GM19023 (cell line): ENCODE measurements at regions not wholly inside any gene's neighbourhood (a gene's known extent, or its start where the extent isn't known, plus 50 kb on each side); places are given as distances from the start of the nearest gene placed in this dataset.

Experiments
- ATAC-seq: cut with Tn5 transposase; IDR thresholded peaks from one replicate; pipeline ENCODE4 v1.9.1; 2021; ENCODE audit warnings: mild to moderate bottlenecking, moderate library complexity; ENCODE audit not compliant: unreplicated experiment

DNA sequence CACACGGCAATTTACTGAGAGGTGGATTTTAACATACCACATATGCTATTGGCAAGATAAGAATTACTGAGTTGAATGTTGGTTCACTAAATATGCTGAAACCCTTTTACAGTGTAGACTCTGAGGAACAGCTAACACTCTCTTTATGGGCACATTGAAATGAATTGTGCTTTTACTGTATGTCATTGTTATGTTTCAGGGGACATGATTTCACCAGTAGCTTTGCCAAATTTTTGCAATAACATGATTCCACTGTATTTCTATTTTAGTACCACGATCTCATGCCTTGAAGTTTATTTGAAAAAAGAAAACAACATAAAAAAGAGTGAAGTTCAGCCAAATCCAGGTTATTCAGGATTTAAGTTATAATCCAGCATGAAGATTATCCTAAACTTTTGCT is 188.5 kb downstream of the HLX start:
- no peak for ATAC-seq

DNA sequence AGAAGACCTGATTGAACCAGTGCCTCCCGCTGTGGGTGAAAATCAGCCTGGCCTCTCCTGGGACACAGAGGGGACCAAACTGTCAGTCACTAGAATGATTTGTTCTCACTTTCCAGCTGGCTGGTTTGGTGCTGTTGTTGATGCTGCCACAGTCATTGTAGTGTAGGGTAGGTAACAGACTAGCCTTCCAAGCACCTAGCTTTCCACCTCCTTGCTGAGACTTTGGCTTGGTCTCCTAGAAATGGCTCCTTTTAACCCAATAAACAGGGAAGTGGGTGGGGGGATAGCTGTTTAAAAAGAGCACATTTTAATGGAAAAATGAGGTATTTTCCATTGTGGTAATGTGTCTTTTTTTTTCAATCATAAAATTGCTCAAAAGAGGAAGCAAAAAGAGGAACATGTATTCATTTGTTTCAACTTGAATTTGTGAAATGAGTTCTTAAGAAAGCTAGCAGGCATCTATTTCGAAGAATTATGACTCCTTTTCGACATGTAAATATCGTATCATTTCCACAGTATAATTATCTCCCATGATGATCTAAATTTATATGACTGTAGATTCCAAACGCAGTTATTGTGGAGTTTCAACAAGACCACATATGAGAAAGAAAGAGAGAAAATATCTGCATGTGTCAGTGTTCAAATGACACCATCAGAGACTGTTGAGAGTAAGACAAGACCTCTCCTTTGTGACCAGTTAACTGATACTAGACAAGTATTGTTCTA is 190.1 kb downstream of the HLX start:
- ATAC-seq = peak; percentile 89

DNA sequence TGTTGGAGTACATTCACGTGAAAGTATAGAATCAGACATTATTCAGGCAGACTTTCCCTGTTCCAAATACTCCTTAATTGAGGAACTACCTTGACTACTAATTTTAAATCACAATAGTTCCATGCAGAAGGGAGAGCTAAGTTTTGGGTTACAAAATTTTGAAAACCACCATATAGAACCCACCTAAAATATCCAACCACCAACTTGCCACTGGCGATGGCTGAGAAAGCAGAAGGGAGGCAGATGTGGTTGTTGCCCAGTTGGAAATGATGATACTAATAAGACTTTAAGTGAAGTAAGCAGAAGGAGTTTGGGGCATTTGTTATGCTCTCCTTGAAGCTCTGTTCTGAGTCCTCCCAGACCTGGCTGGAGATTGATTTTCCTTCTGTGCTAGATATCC is 190.7 kb downstream of the HLX start:
- ATAC-seq = no peak

DNA sequence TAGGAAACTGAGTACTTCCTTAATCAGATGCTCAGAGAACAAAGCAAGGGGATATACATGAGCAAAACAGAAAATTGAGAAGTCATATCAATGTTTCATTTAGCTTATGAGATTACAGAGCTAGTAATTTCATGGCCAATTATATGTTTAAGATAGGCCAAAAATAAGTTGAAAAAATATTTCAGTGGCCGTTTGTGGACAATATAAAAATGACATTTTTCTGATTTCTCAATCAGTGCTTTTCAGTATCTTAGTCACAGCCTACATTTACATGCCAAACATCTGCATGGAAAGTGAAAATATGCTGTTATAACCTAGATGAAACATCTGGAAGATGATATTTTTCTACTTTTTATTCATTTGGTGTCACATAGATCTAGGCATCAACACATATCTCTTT is 192.5 kb downstream of the HLX start:
- no peak for ATAC-seq

DNA sequence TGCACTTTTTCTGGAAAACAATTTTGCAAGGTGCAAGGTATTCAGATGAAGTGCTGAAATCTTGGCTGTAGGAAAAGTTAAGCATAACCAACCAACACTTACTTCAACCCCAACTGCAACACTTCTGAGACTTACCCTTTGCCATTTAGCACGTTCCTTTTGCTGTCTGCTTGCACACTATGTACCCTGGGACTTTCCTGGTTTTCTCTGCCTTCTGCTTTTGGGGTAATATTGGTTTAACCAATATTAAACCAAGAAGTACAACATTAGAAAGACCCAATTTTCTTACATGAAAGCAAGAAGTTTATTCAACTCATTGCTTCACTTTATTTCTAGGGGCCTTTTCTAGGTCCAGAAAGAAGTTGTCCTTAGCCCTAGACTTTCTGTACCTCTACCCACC is 193.0 kb downstream of the HLX start:
- no peak for ATAC-seq

DNA sequence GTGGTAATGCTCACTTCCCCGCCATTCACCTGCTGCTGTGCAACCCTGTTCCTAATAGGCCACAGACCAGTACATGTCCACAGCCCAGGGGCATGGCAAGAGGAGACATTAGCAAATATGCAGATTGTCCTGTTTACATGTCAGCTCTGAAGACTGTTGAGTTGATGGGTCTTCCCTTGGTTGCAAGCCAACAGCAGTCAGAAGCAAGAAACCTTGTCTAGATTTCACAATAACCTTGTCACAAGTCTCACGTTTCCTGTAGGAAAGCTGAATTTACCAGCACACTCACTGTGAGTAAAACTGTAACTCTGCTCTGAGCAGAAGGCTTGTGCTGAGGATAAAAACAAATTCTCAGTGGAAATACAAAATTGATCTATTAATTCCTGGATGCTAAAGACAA is 195.1 kb downstream of the HLX start:
- ATAC-seq = no peak

DNA sequence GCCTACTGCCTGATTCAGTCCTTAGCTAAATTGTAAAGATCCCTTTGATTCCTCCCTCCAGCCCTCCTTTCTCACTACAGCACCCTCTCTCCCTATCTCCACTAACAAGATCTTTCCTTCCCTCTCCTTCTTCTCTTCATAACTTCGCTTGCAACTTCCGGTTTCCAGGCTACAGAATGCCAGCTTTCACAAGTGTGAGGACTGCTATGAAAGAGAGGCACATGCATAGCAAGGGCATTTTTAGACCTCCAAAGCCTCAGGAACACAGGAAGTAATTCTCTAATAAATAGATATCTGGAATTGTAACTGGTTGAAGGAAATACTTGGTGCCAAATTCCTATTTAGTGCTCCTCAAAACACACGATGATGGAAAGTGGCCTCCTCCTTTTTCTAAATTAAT is 196.7 kb downstream of the HLX start:
- ATAC-seq = no peak

DNA sequence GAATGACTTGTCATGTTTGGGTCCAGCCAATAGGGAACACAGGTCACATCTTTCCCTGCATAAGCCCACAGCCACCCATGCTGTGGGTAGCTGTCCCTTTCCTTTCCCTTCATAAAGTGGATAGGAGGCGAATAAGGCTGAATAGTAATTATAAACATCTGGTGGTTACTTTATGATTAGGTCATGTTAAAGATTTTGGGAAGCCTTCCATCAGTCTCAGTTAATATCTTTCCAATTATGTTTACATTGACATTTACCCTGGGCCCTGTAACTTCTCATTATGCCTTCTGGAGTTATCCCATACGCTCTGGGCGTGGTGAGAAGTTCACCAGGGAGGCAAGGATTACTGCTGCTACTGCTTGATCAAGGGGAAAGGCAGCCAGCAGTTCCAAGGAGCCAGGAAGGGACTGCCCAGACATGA is 197.2 kb downstream of the HLX start:
- no peak for ATAC-seq

DNA sequence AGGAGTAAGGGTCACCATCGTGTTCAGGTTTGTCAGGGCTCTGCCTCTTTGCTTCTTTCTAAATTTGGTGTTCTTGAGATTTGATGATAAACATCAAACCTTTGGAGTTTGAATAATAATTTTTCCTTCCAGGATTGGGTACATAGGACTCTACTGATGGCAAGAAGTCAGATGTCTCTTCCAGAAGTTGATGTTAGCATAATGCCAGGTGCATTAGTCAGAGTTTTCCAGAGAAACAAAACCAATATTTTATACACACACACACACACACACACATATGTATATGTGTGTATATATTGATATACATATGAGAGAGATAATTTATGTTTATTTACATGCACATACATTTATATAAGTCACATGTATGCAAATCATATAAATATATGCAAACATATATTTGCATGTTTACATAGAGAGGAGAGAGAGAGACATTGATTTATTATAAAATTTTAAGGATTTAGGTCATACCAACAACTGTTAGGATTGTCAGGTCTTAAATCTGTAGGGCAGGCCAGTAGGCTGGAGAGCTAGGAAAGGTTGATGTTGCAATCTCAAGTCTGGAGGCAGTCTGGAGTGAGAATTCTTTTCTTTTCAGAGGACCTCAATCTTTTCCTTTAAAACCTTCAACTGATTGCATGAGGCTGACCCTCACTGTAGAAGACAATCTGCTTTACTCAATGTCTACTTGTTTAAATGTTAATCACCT is 199.2 kb downstream of the HLX start:
- no peak for ATAC-seq

DNA sequence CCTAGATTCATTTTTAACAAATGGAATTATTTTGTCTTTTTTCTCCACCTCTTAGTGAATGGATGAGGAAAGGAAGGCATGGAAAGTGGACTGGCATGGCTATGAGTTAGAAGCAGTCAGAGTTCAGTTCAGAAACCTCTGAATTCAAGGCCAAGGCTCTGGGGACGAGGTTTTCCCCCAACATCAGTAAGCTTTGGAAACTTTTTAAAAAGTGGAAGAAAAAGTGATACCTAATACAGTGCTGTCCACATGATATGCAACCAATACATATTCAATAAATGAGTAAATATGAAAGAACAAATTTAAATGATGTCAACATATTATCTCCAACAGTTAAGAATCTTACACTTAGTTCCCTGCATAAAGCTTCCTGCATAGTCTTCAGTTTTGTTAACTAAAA is 204.7 kb downstream of the HLX start:
- no peak for ATAC-seq

DNA sequence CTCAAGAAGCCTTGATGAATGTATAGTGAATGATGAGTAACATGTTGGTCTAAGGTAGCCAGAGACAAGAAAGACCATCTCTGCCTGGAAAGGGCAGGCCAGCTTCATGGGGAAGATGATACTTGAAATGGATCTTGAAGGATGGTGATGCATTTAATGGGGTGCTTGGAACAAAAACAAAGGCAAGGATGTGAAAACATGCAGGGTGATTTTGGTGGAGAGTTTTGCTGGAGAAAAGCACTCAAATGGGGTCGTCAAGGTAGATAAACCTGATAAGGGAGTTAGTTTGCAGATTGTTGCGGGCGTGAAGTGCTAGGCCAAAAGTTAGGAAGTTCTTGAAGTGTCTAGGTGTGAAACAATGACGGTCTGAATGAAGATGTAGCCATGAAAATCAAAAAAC is 205.4 kb downstream of the HLX start:
- ATAC-seq = no peak

DNA sequence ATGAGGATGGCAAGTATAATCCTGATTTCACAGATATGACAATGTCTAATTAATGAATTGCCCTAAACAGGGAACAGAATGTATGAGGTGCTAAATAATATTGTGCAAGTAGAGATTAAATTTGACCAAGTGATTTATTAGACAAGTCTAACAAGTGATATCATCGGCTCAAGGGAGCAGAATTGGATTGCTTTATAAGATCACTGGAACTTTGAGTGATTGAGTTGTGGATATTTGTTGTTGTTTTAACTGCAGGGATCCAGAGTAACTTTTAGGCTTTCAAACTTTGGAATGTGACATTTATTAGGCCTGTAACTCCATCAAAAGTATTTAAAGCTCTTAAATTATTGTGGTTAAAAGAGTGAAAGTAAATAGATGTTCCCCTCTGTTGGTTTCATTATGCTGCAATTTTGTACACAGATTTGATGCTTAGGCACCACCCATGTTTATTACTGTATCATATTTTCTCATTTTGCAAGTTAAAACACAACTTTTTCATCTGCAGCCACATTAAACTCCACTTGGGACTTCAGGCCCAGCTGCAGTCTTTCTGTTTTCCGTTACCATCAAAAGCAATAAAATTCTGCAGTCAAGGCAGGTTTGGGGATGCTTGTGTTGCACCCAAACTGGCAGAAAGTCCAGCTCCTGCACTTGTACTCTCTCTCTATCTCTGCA is 206.6 kb downstream of the HLX start:
- ATAC-seq = no peak

DNA sequence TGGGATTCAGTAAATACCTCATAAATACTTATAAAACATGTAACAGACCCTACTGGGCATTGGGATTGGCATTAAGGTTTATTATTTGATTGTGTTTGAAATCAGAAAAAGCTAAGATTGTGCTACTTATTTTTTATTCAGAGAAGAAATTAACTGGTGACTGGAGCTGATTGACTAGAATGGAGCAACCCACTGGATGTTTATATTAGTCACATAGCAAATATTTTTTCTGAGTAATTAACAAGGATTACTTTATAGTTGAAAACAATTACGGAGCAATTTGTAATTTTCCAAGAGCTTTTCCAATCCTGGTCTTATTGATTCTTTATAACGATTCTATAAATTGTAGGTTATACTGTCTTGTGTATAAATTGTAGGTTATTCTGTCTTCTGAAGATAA is 208.7 kb downstream of the HLX start:
- no peak for ATAC-seq

DNA sequence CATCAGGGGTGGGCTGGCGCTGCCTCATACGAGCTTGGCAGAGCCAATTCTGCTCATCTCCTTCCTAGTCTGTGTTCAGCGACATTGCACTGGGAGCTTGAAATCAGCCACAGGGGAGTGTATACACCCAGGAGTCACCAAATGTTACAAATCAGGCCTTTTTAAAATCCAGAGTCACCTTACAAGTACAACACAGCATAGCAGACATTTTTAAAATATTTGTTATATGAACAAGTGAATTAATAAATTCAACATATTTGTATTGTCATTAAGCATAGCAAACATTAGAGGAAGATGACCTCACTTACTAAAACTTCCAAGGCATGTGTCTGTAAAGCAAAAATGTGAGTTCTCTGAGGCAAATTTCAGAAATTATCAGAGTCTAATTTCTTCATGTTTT is 210.0 kb downstream of the HLX start:
- no peak for ATAC-seq

DNA sequence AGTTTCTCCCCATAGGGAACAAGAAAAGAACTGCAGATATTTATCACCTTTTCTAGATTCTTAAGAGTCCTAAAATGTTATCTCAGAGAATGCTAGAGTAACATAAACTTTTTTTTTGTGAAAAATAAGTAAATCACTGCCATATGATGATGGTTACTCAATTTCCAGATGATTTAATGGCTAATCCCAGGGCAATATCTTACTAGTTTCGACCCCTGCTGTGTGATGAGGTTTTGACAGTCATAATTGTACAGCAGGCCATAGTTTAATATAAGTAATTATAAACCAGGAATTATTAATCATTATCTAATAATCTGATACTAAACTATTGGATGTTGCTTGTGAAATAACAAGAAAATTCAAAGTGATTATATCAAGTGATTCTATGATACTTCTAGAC is 210.6 kb downstream of the HLX start:
- no peak for ATAC-seq

DNA sequence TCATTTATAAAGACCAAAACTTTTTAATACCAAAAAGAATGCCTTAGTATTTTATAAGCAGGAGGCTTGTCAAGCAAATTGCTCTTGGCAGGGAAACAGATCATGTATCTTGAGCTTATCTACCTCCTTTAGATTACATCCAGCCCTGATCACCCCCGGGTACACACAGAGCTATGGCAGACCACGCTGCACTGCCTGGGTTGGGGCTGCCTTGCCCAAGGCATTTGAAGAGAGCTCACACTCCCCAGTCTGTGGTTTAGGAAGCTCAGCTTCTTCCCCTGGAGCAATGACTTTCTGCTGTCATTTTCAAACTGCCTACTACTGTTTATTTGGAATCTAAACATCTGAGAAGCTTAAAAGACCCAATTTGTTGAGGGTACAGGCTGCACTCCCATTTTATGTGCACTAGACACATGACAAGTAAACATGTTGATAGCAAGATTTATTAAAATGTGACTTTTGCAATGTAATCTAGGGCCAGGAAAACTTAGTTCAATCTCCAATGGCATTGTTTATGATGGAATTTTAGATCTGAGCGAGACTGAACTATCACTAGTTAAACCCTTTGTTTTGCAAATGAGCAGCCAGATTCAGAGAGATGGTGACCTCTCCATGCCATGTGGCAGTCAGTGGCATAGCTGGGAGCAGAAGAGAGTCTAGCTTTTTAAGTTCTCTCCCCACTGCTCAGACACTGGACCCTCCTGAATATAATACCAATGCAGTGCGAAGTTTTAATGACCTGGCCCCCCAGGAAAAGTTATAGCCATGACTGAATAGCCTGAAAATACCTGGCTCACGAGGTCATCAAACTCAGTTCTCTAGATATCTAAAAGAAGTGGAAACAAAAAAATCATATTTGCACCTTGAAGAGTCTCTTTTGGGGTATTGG is 214.9 kb downstream of the HLX start:
- ATAC-seq = no peak

DNA sequence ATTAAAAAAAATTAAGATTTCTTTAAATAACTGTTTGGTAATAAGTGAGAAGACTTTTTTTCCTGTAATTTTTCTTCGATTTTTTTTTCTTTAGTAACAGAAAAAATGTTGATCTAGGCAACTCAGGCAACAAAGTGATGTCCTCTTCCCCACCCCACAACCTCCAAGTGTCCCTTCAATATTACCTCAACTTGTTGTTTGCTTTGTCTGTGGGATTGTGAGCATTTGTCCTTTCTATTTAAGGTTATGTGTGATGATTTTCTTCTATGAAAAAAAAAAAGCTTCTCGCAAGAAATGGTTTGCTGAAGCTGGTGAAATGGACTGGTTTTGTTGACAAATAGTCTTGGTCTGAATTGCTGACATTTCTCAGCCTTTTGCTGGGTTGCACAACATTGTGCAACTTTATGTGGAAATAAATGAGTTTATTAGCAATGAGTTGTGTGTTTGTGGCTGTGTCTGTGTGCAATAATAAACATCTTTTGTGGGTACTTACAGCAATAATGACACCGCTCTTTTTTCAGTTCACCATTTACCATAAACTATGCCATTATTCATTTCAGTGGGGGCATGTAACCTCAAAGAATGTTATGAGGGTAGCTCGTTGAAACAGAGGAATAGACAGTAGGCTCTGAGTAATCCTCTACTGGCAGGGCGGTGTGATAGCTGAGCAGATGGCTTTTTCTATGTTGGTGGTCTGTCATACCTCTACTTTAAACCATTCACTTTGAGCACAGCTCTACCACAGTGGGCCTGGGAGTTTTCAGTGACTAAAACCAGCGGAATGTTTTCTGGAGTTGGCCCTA is 218.4 kb downstream of the HLX start:
- no peak for ATAC-seq

DNA sequence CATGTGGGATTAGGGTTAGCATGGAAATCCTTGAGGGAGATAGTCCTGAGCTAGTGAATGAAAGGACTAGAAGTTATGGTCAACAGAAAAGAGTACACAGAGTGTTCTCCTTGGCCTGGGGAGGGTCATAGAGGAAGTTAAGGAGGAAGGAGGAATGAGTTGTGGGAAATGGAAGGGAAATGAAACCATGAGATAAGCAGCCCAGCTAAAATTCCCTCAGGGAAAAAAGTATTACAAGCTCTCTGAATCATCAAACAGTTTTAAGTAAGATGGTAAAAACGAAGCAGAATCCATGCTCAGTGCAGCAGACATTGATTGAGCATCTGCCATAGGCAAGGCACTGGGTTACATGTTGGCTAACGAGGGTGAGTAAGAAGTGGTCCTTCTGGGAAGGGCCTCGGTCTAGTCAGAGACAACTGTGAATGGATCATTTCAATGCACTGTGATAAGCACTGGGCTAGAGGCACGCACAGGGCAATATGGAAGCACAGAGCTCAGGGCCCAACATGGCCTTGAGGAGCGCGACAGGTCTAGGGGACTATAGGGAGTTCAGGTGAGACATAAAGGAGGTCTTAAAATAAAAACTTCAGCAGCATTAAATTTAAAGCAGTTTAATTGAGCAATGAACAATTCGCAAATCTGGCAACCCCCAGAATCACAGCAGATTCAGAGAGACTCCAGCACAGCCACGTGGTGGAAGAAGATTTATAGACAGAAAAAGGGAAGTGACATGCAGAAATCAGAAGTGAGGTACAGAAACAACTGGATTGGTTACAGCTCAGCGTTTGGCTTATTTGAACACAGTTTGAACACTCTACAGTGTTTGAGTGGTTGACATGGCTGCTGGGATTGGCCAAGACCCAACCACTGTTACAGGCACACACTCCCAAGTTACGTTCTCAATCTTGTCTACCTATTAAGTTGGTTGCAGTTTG is 219.5 kb downstream of the HLX start:
- no peak for ATAC-seq
